HAP-1 (cell line): ENCODE measurements at regions not wholly inside any gene's neighbourhood (a gene's known extent, or its start where the extent isn't known, plus 50 kb on each side); places are given as distances from the start of the nearest gene placed in this dataset.
"Not testable (repeated sequence)": the region's sequence is repeated elsewhere in the genome, so short reads cannot be mapped to it uniquely, and the experiment has no call there.

Source experiments
- DNase-seq, 2 experiments: peaks; one replicate each; pipeline ENCODE4 v3.0.0-alpha.2; 2016 to 2020; ENCODE audit warnings: low spot score in 2 of 2
- H3K27me3 ChIP-seq: fragments of 250-450 bp; sonication (Bioruptor Pico); 2 replicates; pipeline ENCODE4 v1.5.1; 2020; ENCODE audit warnings: low read depth, mild to moderate bottlenecking, moderate library complexity
- H3K36me3 ChIP-seq: fragments of 250-450 bp; sonication (Bioruptor Pico); replicated peaks from 2 replicates; pipeline ENCODE4 v1.5.1; 2020; ENCODE audit warnings: mild to moderate bottlenecking
- H3K4me1 ChIP-seq: fragments of 250-450 bp; sonication (Bioruptor Pico); 2 replicates; pipeline ENCODE4 v1.5.1; 2020; ENCODE audit warnings: mild to moderate bottlenecking
- H3K4me3 ChIP-seq: fragments of 250-450 bp; sonication (Bioruptor Pico); 2 replicates; pipeline ENCODE4 v1.5.1; 2020; ENCODE audit warnings: mild to moderate bottlenecking, moderate library complexity
- H3K9me3 ChIP-seq: fragments of 250-450 bp; sonication (Bioruptor Pico); 2 replicates; pipeline ENCODE4 v1.5.1; 2020; ENCODE audit warnings: mild to moderate bottlenecking, moderate library complexity
- in situ Hi-C: fragments of 300-500 bp; cut with MboI; formaldehyde crosslinking; loops from 3 replicates; pipeline ENCODE4 v1.14.3; 2020; ENCODE audit warnings: low sequenced_read_pairs, inconsistent platforms, mixed read lengths

- no peaks in the 10 kb centered on the region for H3K4me1 ChIP-seq
- no peaks in the 10 kb centered on the region for H3K27me3 ChIP-seq
- H3K4me3 ChIP-seq = no peak overlapping the region
- H3K36me3 ChIP-seq = no peaks in the 10 kb centered on the region
- H3K9me3 ChIP-seq = no peaks in the 10 kb centered on the region
- no peak for DNase-seq
- in situ Hi-C loops = no loop called here
Measured at GRCh38 chr2:240374085-240374907, 61.2 kb upstream of the GPC1 start.

DNA sequence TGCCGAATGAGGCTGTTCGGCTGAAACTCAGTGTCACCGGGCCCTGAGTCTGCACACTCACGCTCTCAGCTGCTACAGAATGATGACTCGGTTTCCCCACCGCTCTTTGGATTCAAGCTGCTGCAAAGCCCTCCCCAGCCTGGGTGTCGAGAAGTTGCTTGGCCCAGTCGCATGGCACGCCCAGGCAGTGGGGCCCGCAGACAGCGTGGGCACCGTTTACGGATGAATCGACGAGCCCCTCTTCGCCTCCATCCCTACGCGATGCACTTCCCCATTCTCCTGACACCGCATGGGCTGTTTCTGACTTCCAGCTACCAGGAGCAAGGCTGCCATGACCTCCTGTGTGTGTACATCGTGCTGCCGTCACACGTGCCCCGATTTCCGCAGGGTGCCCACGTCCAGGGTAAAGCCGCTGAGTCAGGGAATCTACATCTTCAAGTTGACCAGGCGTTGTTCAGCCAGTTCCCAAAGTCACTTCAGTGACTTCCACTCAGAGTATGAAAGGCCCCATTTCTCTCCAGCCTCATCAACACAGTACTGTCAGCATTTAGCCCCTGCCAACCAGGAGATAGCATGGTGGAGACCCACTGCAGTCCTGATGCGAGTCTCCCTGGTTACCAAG is 60.3 kb upstream of the GPC1 start:
- Histone ChIP-seq H3K36me3 (no peaks in the 10 kb centered on the region), H3K9me3 (no peaks in the 10 kb centered on the region), H3K27me3 (no peaks in the 10 kb centered on the region), H3K4me1 (no peaks in the 10 kb centered on the region), H3K4me3 (no peak overlapping the region)
- in situ Hi-C loops = no loop called here
- DNase-seq = no peak

GRCh38 chr2:240376739-240377138 is 58.7 kb upstream of the GPC1 start:
- in situ Hi-C loops = no loop called here
- Histone ChIP-seq H3K9me3 (no peaks in the 10 kb centered on the region), H3K4me1 (no peaks in the 10 kb centered on the region), H3K4me3 (no peak overlapping the region), H3K27me3 (no peaks in the 10 kb centered on the region), H3K36me3 (no peaks in the 10 kb centered on the region)
- DNase-seq = no peak

GRCh38 chr2:240377366-240377765 is 58.1 kb upstream of the GPC1 start:
- H3K4me3 ChIP-seq = no peak overlapping the region
- in situ Hi-C loops = no loop called here
- H3K4me1 ChIP-seq = no peaks in the 10 kb centered on the region
- H3K27me3 ChIP-seq = no peaks in the 10 kb centered on the region
- no peaks in the 10 kb centered on the region for H3K9me3 ChIP-seq
- no peaks in the 10 kb centered on the region for H3K36me3 ChIP-seq
- no peak for DNase-seq

DNA sequence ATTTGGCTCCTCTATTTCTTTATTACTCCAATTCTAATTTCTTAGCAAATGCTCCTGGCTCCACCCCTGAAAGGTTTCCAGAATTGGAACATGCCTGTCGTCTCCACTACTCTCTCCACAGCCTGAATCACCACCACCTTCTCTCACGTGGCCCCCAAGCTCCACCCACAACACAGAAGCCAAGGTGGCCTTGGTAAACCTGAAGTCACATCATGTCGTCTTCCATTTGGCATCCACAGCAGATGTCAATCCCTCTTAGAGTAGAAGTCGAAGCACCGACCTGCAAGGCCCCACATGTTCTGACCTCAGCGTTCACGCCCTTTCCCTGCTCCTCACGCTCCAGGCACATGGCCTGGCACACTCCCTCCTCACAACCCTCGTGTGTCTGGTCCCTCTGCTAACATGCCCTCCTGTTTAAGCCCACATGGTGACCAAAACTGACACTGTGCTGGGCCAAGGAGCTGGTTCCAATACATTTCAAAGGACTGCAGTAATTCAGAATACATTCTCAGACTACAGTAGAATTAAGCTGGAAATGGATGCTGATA is 56.3 kb upstream of the GPC1 start:
- Histone ChIP-seq H3K36me3 (no peaks in the 10 kb centered on the region), H3K4me1 (no peaks in the 10 kb centered on the region), H3K4me3 (no peak overlapping the region), H3K9me3 (no peaks in the 10 kb centered on the region), H3K27me3 (no peaks in the 10 kb centered on the region)
- no peak for DNase-seq
- in situ Hi-C loops = no loop called here

- no peak overlapping the region for H3K4me3 ChIP-seq
- no peak for DNase-seq
- H3K4me1 ChIP-seq = no peaks in the 10 kb centered on the region
- H3K27me3 ChIP-seq = no peaks in the 10 kb centered on the region
- in situ Hi-C loops = no loop called here
- no peaks in the 10 kb centered on the region for H3K36me3 ChIP-seq
- H3K9me3 ChIP-seq = no peaks in the 10 kb centered on the region
Measured at GRCh38 chr2:240383099-240383758, 52.2 kb upstream of the GPC1 start.

DNA sequence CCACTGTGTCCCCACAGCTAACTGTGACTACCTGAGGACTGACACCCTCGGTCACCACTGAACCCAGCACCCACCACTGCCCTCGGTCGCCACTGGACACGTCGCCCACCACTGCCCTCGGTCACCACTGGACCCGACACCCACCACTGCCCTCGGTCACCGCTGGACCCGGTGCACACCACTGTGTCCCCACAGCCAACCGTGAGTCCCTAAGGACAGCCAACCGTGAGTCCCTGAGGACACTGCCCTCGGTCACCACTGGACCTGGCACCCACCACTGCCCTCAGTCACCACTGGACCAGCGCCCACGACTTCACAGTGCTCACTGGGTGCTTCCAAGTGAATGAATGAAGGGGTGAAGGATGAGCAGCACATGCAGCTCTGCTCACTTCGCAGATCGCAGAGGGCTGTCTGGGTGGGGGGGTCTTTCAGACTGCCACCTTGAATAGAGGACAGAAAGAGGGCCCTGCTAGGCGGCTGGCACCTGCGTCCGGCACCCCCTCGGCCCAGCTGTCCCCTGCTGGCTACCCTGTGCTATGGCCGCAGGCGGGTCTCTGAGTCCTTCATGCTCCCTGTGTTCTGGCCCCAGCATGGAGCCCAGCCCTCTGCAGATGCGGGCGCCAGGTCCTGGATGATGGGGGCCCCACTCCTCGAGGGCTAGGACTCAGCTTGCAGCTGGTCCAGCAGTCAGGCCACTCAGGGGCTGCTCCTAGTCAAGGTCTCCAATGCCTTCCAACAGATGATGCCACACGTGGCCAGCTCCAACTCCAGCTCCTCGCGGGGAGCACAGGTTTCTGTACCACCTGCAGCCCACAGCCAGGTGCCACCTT is 51.4 kb upstream of the GPC1 start:
- no peak for DNase-seq
- Histone ChIP-seq H3K9me3 (no peaks in the 10 kb centered on the region), H3K27me3 (no peaks in the 10 kb centered on the region), H3K36me3 (no peaks in the 10 kb centered on the region), H3K4me1 (no peaks in the 10 kb centered on the region), H3K4me3 (no peak overlapping the region)
- in situ Hi-C loops = no loop called here

DNA sequence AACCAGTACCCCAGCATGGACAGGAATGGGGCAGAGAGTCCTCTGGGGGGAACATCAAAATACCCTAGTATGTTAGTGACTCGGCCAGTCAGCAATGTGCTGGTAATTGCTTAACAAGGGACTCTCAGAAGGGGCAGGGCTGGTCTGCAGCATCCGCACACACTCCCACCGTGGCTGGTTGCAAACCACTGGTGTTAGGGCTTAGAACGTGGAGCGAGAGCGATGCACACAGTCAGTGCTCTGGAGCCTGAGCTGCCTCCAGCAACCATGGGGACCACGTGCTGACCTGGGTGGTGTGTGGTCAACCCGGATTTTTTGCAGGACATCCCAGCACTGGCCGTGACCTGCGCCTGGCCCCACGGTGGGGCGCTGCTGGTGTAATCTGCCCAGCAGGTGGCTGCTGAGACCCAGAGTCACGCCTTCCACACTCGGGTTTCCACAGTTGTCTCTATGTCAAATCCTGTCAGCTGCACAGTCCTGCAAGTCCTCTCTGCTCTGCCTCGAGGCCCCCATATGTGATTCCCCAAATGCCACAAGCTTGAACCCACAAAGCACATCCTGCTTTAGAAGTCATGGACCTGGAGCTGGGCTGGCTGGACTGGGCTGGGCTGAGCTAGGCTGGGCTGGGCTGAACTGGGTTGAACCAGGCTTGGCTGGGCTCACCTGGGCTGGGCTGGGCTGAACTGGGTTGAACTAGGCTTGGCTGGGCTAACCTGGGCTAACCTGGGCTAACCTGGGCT is 50.6 kb upstream of the GPC1 start:
- Histone ChIP-seq H3K27me3 (no peaks in the 10 kb centered on the region), H3K9me3 (no peaks in the 10 kb centered on the region), H3K4me3 (no peak overlapping the region), H3K4me1 (no peaks in the 10 kb centered on the region), H3K36me3 (no peaks in the 10 kb centered on the region)
- DNase-seq = no peak
- in situ Hi-C loops = no loop called here

- DNase-seq, H3K9me3 ChIP-seq, in situ Hi-C loops, H3K4me1 ChIP-seq, H3K27me3 ChIP-seq, H3K36me3 ChIP-seq, H3K4me3 ChIP-seq: not testable (repeated sequence)
Measured at GRCh38 chr2:240385451-240386161, 49.9 kb upstream of the GPC1 start.
